Epithelial cell of esophagus (primary cell): ENCODE measurements at regions not wholly inside any gene's neighbourhood (a gene's known extent, or its start where the extent isn't known, plus 50 kb on each side); places are given as distances from the start of the nearest gene placed in this dataset.
"Not testable (repeated sequence)": the region's sequence is repeated elsewhere in the genome, so short reads cannot be mapped to it uniquely, and the experiment has no call there.

ENCODE experiments used
- DNase-seq: peaks from one replicate; pipeline ENCODE4 v3.0.0; 2010; ENCODE audit warnings: low read depth
- H3K4me3 ChIP-seq: 2 replicates; pipeline ENCODE4 v1.5.1; 2011; ENCODE audit warnings: mild to moderate bottlenecking, low read length, control low read depth
- CTCF ChIP-seq: IDR thresholded peaks from 2 replicates; pipeline ENCODE4 v1.5.1; 2011; ENCODE audit warnings: low read depth, mild to moderate bottlenecking, low read length, control low read depth, inconsistent platforms; ENCODE audit not compliant: insufficient read depth; ENCODE audit errors: missing control alignments

GRCh38 chr2:7755879-7756278, 838.7 kb downstream of the RNF144A start:
- TF ChIP-seq CTCF: no peak
- H3K4me3 ChIP-seq: no peak overlapping the region
- no peak for DNase-seq

- H3K4me3 ChIP-seq: no peak overlapping the region
- DNase-seq: no peak
- no peak for TF ChIP-seq CTCF
Measured at GRCh38 chr2:7758073-7758759, 841.0 kb downstream of the RNF144A start.

- no peak for TF ChIP-seq CTCF
- DNase-seq: no peak
- H3K4me3 ChIP-seq: no peak overlapping the region
Measured at GRCh38 chr2:7759898-7760297, 842.7 kb downstream of the RNF144A start.

- H3K4me3 ChIP-seq, DNase-seq: not testable (repeated sequence)
Measured at GRCh38 chr2:7763418-7763817, 846.2 kb downstream of the RNF144A start.

- no peak overlapping the region for H3K4me3 ChIP-seq
- no peak for TF ChIP-seq CTCF
- peak; percentile 71 for DNase-seq
Measured at GRCh38 chr2:7765236-7765635, 848.0 kb downstream of the RNF144A start.

GRCh38 chr2:7766088-7766722, 849.0 kb downstream of the RNF144A start:
- H3K4me3 ChIP-seq: no peak overlapping the region
- no peak for DNase-seq
- no peak for TF ChIP-seq CTCF

- no peak for DNase-seq
- no peak overlapping the region for H3K4me3 ChIP-seq
- TF ChIP-seq CTCF: no peak
Measured at GRCh38 chr2:7766978-7767565, 849.9 kb downstream of the RNF144A start.
